K562 (cell line): ENCODE measurements at regions not wholly inside any gene's neighbourhood (a gene's known extent, or its start where the extent isn't known, plus 50 kb on each side); places are given as distances from the start of the nearest gene placed in this dataset.

Experiments used
- ATAC-seq: fragments of 200-7000 bp; cut with Tn5 transposase; 3 replicates; pipeline ENCODE4 v1.9.1; 2020; ENCODE audit warnings: moderate library complexity
- BruUV-seq: library from RNA; stranded (reverse); fragments of 400-500 nt; replicated peaks from 2 replicates; lab custom pipeline; 2021; lab: Mats Ljungman, UMichigan
- CTCF ChIA-PET: fragments of 300-600 bp; formaldehyde crosslinking; extraction: SDS; loops from one replicate; lab custom pipeline; 2021; ENCODE audit warnings: low intra/inter-chr PET ratio; lab: Yijun Ruan, JAX
- POLR2A ChIA-PET: fragments of 300-600, 350-650 bp; sonication (Branson Sonifier 250); formaldehyde crosslinking; extraction: SDS; loops from one replicate; lab custom pipeline; 2021; ENCODE audit warnings: antibody characterized with exemption, inconsistent platforms; lab: Yijun Ruan, JAX
- DNase-seq, 4 experiments: peaks; one replicate each; pipeline versions ENCODE4 v3.0.0 to v3.0.0-alpha.2; 2011 to 2018; ENCODE audit warnings: low spot score in 3 of 4, mixed read lengths in 3 of 4; ENCODE audit errors: extremely low read depth in 1 of 4
- FAIRE-seq: peaks from 2 replicates; lab custom pipeline; 2011; peaks lifted over from hg19 to GRCh38; lab: Jason Lieb, UNC
- H2AFZ ChIP-seq: 2 replicates; pipeline ENCODE4 v1.6.0; 2011; ENCODE audit warnings: low read depth, low read length, control low read depth, inconsistent platforms
- H3K27ac ChIP-seq: fragments of 200-600 bp; 3 replicates; pipeline ENCODE4 v1.8.0; 2011; ENCODE audit warnings: low read depth, mild to moderate bottlenecking, control low read depth, inconsistent platforms, low read length, moderate library complexity, mixed read lengths; ENCODE audit errors: extremely low read depth
- H3K27me3 ChIP-seq, 2 experiments: fragments of 300-600 bp in 1 of 2; 2 replicates in 1 of 2; 3 replicates in 1 of 2; pipeline versions ENCODE4 v1.6.0 to v1.8.0; 2011; ENCODE audit warnings: inconsistent platforms in 2 of 2, low read length in 2 of 2, mild to moderate bottlenecking in 1 of 2, mixed read lengths in 1 of 2, moderate library complexity in 1 of 2; ENCODE audit not compliant: control insufficient read depth in 2 of 2, insufficient read depth in 2 of 2
- H3K36me3 ChIP-seq: fragments of 300-600 bp; 3 replicates; pipeline ENCODE4 v1.8.0; 2011; ENCODE audit warnings: mild to moderate bottlenecking, low read length, inconsistent platforms; ENCODE audit not compliant: control insufficient read depth, insufficient read depth
- H3K4me1 ChIP-seq, 2 experiments: fragments of 200-600 bp in 1 of 2; replicated peaks in 1 of 2; 2 replicates in 1 of 2; 3 replicates in 1 of 2; pipeline versions ENCODE4 v1.5.1 to v1.8.0; 2011; ENCODE audit warnings: inconsistent platforms in 2 of 2, low read length in 2 of 2, mild to moderate bottlenecking in 1 of 2, mixed read lengths in 1 of 2, moderate library complexity in 1 of 2; ENCODE audit not compliant: control insufficient read depth in 2 of 2, insufficient read depth in 2 of 2
- H3K4me2 ChIP-seq: 2 replicates; pipeline ENCODE4 v1.6.1; 2011; ENCODE audit warnings: low read length, control low read depth, inconsistent platforms, mixed read lengths; ENCODE audit not compliant: insufficient read depth
- H3K4me3 ChIP-seq: fragments of 200-600 bp; sonication (generic), shearing (Covaris generic); 2 replicates; pipeline ENCODE4 v1.5.1; 2016; ENCODE audit warnings: control low read depth, inconsistent platforms
- H3K79me2 ChIP-seq: fragments of 200-600 bp; 3 replicates; pipeline ENCODE4 v1.8.0; 2011; ENCODE audit warnings: low read length, inconsistent platforms; ENCODE audit not compliant: control insufficient read depth, insufficient read depth
- H3K9ac ChIP-seq, 2 experiments: 2 replicates each; pipeline versions ENCODE4 v1.6.0 to v1.6.1; 2011; ENCODE audit warnings: low read depth in 2 of 2, low read length in 2 of 2, control low read depth in 1 of 2, inconsistent platforms in 1 of 2, mild to moderate bottlenecking in 1 of 2, mixed read lengths in 1 of 2; ENCODE audit not compliant: insufficient read depth in 1 of 2
- H3K9me1 ChIP-seq: one replicate; pipeline ENCODE4 v1.6.0; 2011; ENCODE audit warnings: inconsistent platforms, mild to moderate bottlenecking, low read length, moderate library complexity; ENCODE audit not compliant: control insufficient read depth, insufficient read depth
- H3K9me3 ChIP-seq: replicated peaks from 2 replicates; pipeline ENCODE4 v1.5.1; 2011; ENCODE audit warnings: low read depth, low read length, inconsistent platforms; ENCODE audit not compliant: control insufficient read depth, insufficient read depth
- H4K20me1 ChIP-seq: replicated peaks from 2 replicates; pipeline ENCODE4 v1.6.1; 2011; ENCODE audit warnings: low read length, inconsistent platforms, mixed read lengths; ENCODE audit not compliant: control insufficient read depth, insufficient read depth
- BCL6 ChIP-seq: fragments of 250-450 bp; sonication (Bioruptor Pico); IDR thresholded peaks from 2 replicates; pipeline ENCODE4 v1.4.0; 2020
- NFE2L1 ChIP-seq: fragments of 450-650 bp; IDR thresholded peaks from 2 replicates; pipeline ENCODE4 v1.6.1; 2016; ENCODE audit warnings: missing genetic modification characterization, low read depth, mild to moderate bottlenecking, missing compliant biosample characterization, moderate library complexity, borderline replicate concordance
- RHOXF2B ChIP-seq: fragments of 250-450 bp; sonication (Bioruptor Pico); conservative IDR thresholded peaks from 2 replicates; pipeline ENCODE4 v1.5.1; 2021
- WGBS: fragments of 100-300 bp; shearing (Covaris generic); methylation state at CpG from one replicate; pipeline ENCODE4 v1.1.6; 2016; ENCODE audit warnings: low coverage, mixed read lengths; ENCODE audit not compliant: insufficient coverage; ENCODE audit errors: missing lambda C conversion rate; 5-methylcytosine and 5-hydroxymethylcytosine counted together
- in situ Hi-C: fragments of 300-500 bp; cut with MboI; formaldehyde crosslinking; loops from 4 replicates; pipeline ENCODE4 v1.15.0; 2018; ENCODE audit warnings: inconsistent platforms, mixed read lengths
- intact Hi-C: fragments of 100-400 bp; cut with micrococcal nuclease; formaldehyde crosslinking; loops from 2 replicates; pipeline ENCODE4 v1.14.2; 2022
- TF ChIP-seq, protein P1 (sequence below): sonication (generic); formaldehyde crosslinking; IDR thresholded peaks from 2 replicates; pipeline ENCODE4 v1.8.0; 2023; ENCODE audit warnings: mild to moderate bottlenecking, missing genetic modification reagents
- TF ChIP-seq, protein P2 (sequence below): fragments of 450-650 bp; IDR thresholded peaks from 2 replicates; pipeline ENCODE4 v1.6.1; 2016

DNA sequence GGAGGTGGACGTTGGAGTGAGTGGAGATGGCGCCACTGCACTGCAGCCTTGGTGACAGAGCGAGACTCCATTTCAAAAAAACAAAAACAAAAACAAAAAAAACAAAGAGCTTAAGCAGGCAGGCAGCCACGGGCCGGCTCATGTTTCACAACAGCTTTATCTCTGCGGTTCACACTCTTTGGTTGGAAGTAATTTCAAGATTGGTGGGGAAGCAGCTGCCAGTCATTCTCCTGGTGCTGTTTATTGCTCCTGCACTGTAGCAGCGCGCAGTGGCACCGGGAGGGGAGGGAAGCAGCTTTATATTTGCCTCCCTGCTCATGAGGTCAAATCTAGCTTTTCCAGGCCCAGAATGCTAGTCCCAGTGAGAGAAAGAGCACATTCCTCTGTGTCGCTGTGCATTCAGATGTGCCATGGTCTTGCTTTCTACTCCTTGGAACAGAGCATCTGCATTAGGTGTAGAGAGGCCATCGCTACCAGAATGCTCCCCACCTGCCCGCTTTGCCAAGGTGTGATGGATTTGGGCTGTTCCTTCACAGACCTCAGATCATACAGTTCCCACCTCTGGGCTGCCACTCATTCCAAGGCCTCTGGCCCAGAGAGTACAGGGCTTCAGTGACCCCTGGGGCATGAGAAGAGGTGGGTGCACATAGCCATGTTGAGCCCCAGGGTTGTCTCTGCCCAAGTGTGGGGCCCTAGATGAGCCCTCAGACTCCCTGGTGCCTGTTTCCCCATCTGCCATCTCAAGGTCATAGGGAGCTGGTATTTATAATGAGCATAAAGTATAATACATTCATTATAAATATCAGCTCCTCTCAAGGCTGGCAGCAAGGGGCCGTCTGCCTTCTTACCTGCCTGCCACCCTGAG is 270.4 kb downstream of the MED10 start:
- peaks cover 9 to 28% of the 10 kb centered on the region in 2 experiments; a peak in 3 of 5 replicates for H3K27me3 ChIP-seq
- H3K9me3 ChIP-seq = no peaks in the 10 kb centered on the region
- intact Hi-C loops (no loop called here), in situ Hi-C loops (no loop called here)
- no peak overlapping the region for H3K27ac ChIP-seq
- no peak for DNase-seq
- H3K4me1 ChIP-seq = no peaks in the 10 kb centered on the region
- H3K4me3 ChIP-seq = no peak overlapping the region
- TF ChIP-seq, protein P1, sequence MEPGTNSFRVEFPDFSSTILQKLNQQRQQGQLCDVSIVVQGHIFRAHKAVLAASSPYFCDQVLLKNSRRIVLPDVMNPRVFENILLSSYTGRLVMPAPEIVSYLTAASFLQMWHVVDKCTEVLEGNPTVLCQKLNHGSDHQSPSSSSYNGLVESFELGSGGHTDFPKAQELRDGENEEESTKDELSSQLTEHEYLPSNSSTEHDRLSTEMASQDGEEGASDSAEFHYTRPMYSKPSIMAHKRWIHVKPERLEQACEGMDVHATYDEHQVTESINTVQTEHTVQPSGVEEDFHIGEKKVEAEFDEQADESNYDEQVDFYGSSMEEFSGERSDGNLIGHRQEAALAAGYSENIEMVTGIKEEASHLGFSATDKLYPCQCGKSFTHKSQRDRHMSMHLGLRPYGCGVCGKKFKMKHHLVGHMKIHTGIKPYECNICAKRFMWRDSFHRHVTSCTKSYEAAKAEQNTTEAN = no peak
- TF ChIP-seq NFE2L1 (no peak), BCL6 (no peak), RHOXF2B (CRISPR knock-in tag) (no peak)
- TF ChIP-seq, protein P2, sequence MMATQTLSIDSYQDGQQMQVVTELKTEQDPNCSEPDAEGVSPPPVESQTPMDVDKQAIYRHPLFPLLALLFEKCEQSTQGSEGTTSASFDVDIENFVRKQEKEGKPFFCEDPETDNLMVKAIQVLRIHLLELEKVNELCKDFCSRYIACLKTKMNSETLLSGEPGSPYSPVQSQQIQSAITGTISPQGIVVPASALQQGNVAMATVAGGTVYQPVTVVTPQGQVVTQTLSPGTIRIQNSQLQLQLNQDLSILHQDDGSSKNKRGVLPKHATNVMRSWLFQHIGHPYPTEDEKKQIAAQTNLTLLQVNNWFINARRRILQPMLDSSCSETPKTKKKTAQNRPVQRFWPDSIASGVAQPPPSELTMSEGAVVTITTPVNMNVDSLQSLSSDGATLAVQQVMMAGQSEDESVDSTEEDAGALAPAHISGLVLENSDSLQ = peak; percentile 50; the same call in 1 of the 2 replicates
- TF ChIP-seq, all 486 proteins: peak for 1
- Histone ChIP-seq H3K36me3 (no peaks in the 10 kb centered on the region), H4K20me1 (no peaks in the 10 kb centered on the region; the same call in 1 of the 2 replicates), H3K79me2 (no peaks in the 10 kb centered on the region), H3K9ac (no peak overlapping the region), H3K9me1 (no peaks in the 10 kb centered on the region), H2AFZ (no peak overlapping the region), H3K4me2 (no peak overlapping the region)
- FAIRE-seq (no peak), ATAC-seq (peak; percentile 48; the same call in 2 of the 3 replicates)
- CTCF ChIA-PET = no interaction called here
- POLR2A ChIA-PET = interaction anchor here (0.6 kb wide), 2 partner anchors 86 to 400 kb away, joined by 3 to 5 read pairs; no protein-coding TSS in a partner anchor
- 3% methylated on average over 13 of the region's 13 CpGs for WGBS
- BruUV-seq = no TSS peak
